H9 (cell line): ENCODE measurements at regions not wholly inside any gene's neighbourhood (a gene's known extent, or its start where the extent isn't known, plus 50 kb on each side); places are given as distances from the start of the nearest gene placed in this dataset.

Experiments used
- DNase-seq: peaks from one replicate; pipeline ENCODE4 v3.0.0-alpha.2; 2017
- H2AFZ ChIP-seq: one replicate; pipeline ENCODE4 v1.6.1; 2013; ENCODE audit warnings: mild to moderate bottlenecking, low read length, control low read depth, moderate library complexity
- H2AK5ac ChIP-seq: 2 replicates; pipeline ENCODE4 v1.6.1; 2013; ENCODE audit warnings: low read length, control low read depth, mixed read lengths; ENCODE audit not compliant: insufficient read length
- H2BK120ac ChIP-seq: one replicate; pipeline ENCODE4 v1.6.1; 2013; ENCODE audit warnings: low read depth, mild to moderate bottlenecking, low read length, control low read depth, inconsistent platforms; ENCODE audit not compliant: poor library complexity, severe bottlenecking
- H2BK12ac ChIP-seq: 2 replicates; pipeline ENCODE4 v1.6.1; 2013; ENCODE audit warnings: low read length, control low read depth, mixed read lengths, low read depth; ENCODE audit not compliant: insufficient read length
- H2BK15ac ChIP-seq: 2 replicates; pipeline ENCODE4 v1.6.1; 2013; ENCODE audit warnings: low read depth, low read length, control low read depth
- H2BK20ac ChIP-seq: one replicate; pipeline ENCODE4 v1.6.1; 2013; ENCODE audit warnings: low read depth, mild to moderate bottlenecking, low read length, control low read depth, inconsistent platforms; ENCODE audit not compliant: poor library complexity, severe bottlenecking
- H2BK5ac ChIP-seq: 2 replicates; pipeline ENCODE4 v1.6.1; 2013; ENCODE audit warnings: low read length, control low read depth, mixed read lengths; ENCODE audit not compliant: insufficient read length
- H3K14ac ChIP-seq: 2 replicates; pipeline ENCODE4 v1.6.1; 2013; ENCODE audit warnings: low read length, control low read depth; ENCODE audit not compliant: insufficient read depth
- H3K18ac ChIP-seq: 2 replicates; pipeline ENCODE4 v1.6.1; 2013; ENCODE audit warnings: low read depth, mild to moderate bottlenecking, mixed read lengths, low read length, control low read depth; ENCODE audit not compliant: insufficient read length
- H3K23ac ChIP-seq: 2 replicates; pipeline ENCODE4 v1.6.1; 2013; ENCODE audit warnings: low read length, control low read depth, mixed read lengths, low read depth; ENCODE audit not compliant: insufficient read length
- H3K23me2 ChIP-seq: 2 replicates; pipeline ENCODE4 v1.6.1; 2013; ENCODE audit warnings: low read depth, mild to moderate bottlenecking, mixed read lengths, low read length, control low read depth; ENCODE audit not compliant: insufficient read length, poor library complexity, severe bottlenecking
- H3K27ac ChIP-seq: 2 replicates; pipeline ENCODE4 v1.5.1; 2013; ENCODE audit warnings: low read length, control low read depth, mixed read lengths, low read depth; ENCODE audit not compliant: insufficient read length
- H3K27me3 ChIP-seq: 2 replicates; pipeline ENCODE4 v1.6.1; 2013; ENCODE audit warnings: low read length, control low read depth, inconsistent platforms; ENCODE audit not compliant: insufficient read depth
- H3K4ac ChIP-seq: 2 replicates; pipeline ENCODE4 v1.6.1; 2013; ENCODE audit warnings: low read depth, mild to moderate bottlenecking, control low read depth, inconsistent platforms, low read length, moderate library complexity
- H3K4me1 ChIP-seq: 2 replicates; pipeline ENCODE4 v1.6.1; 2013; ENCODE audit warnings: low read length, control low read depth, inconsistent platforms; ENCODE audit not compliant: insufficient read depth
- H3K4me2 ChIP-seq: 2 replicates; pipeline ENCODE4 v1.6.1; 2013; ENCODE audit warnings: low read length, control low read depth, mixed read lengths; ENCODE audit not compliant: insufficient read length, insufficient read depth
- H3K56ac ChIP-seq: 2 replicates; pipeline ENCODE4 v1.6.1; 2013; ENCODE audit warnings: low read depth, mild to moderate bottlenecking, mixed read lengths, low read length, control low read depth; ENCODE audit not compliant: insufficient read length
- H3K79me1 ChIP-seq: 2 replicates; pipeline ENCODE4 v1.6.1; 2013; ENCODE audit warnings: low read depth, mild to moderate bottlenecking, moderate library complexity, low read length, control low read depth, inconsistent platforms; ENCODE audit not compliant: insufficient read depth, poor library complexity, severe bottlenecking
- H3K79me2 ChIP-seq: 2 replicates; pipeline ENCODE4 v1.6.1; 2013; ENCODE audit warnings: low read length, control low read depth, inconsistent platforms; ENCODE audit not compliant: insufficient read depth
- H3K9ac ChIP-seq: 2 replicates; pipeline ENCODE4 v1.6.1; 2013; ENCODE audit warnings: low read length, control low read depth, mixed read lengths; ENCODE audit not compliant: insufficient read length; ENCODE audit errors: extremely low read depth
- H3K9me3 ChIP-seq: one replicate; pipeline ENCODE4 v1.6.1; 2013; ENCODE audit warnings: low read depth, low read length, inconsistent platforms; ENCODE audit not compliant: control insufficient read depth
- H3T11ph ChIP-seq: one replicate; pipeline ENCODE4 v1.6.1; 2013; ENCODE audit warnings: mild to moderate bottlenecking, low read length, control low read depth, inconsistent platforms
- H4K20me1 ChIP-seq: one replicate; pipeline ENCODE4 v1.6.1; 2013; ENCODE audit not compliant: control insufficient read depth, insufficient read length, insufficient read depth
- H4K5ac ChIP-seq: 2 replicates; pipeline ENCODE4 v1.6.1; 2013; ENCODE audit warnings: low read depth, mild to moderate bottlenecking, mixed read lengths, low read length, control low read depth; ENCODE audit not compliant: insufficient read length
- H4K8ac ChIP-seq: replicated peaks from 2 replicates; pipeline ENCODE4 v1.6.1; 2013; ENCODE audit warnings: low read length, control low read depth, mixed read lengths, low read depth; ENCODE audit not compliant: insufficient read length
- H4K91ac ChIP-seq: 2 replicates; pipeline ENCODE4 v1.6.1; 2013; ENCODE audit warnings: low read depth, mild to moderate bottlenecking, moderate library complexity, mixed read lengths, low read length, control low read depth; ENCODE audit not compliant: insufficient read length
- H3K27ac Mint-ChIP-seq, 3 experiments: 2 replicates in 2 of 3; 3 replicates in 1 of 3; pipeline ENCODE4 v1.8.0; 2020 to 2021; ENCODE audit warnings: mixed read lengths in 3 of 3, mild to moderate bottlenecking in 1 of 3, moderate library complexity in 1 of 3
- H3K27me3 Mint-ChIP-seq: 2 replicates; pipeline ENCODE4 v1.8.0; 2021; ENCODE audit warnings: low read depth, mild to moderate bottlenecking, moderate library complexity, mixed read lengths
- H3K36me3 Mint-ChIP-seq, 3 experiments: 2 replicates in 2 of 3; 3 replicates in 1 of 3; pipeline ENCODE4 v1.8.0; 2020 to 2021; ENCODE audit warnings: low read depth in 3 of 3, mixed read lengths in 3 of 3; ENCODE audit not compliant: insufficient read depth in 1 of 3
- H3K4me1 Mint-ChIP-seq, 2 experiments: 2 replicates each; pipeline ENCODE4 v1.8.0; 2020; ENCODE audit warnings: mixed read lengths in 2 of 2
- H3K4me3 Mint-ChIP-seq, 2 experiments: 2 replicates in 1 of 2; 3 replicates in 1 of 2; pipeline ENCODE4 v1.8.0; 2020 to 2021; ENCODE audit warnings: mild to moderate bottlenecking in 2 of 2, mixed read lengths in 2 of 2, moderate library complexity in 1 of 2
- H3K9me3 Mint-ChIP-seq, 2 experiments: 2 replicates in 1 of 2; 3 replicates in 1 of 2; pipeline ENCODE4 v1.8.0; 2020; ENCODE audit warnings: mild to moderate bottlenecking in 2 of 2, mixed read lengths in 2 of 2, moderate library complexity in 1 of 2
- WGBS: extraction: QIAGEN DNeasy Blood & Tissue Kit; methylation state at CpG from one replicate; pipeline ENCODE4 v1.1.7; 2013; ENCODE audit warnings: missing lambda C conversion rate, low lambda C conversion rate, mixed read lengths; ENCODE audit not compliant: insufficient read length; ENCODE audit errors: extremely low coverage; 5-methylcytosine and 5-hydroxymethylcytosine counted together
- TF ChIP-seq, protein P1 (sequence below): fragments of 200-600 bp; sonication (generic); conservative IDR thresholded peaks from 3 replicates; pipeline ENCODE4 v1.8.0; 2021; ENCODE audit warnings: antibody characterized with exemption, mild to moderate bottlenecking

DNA sequence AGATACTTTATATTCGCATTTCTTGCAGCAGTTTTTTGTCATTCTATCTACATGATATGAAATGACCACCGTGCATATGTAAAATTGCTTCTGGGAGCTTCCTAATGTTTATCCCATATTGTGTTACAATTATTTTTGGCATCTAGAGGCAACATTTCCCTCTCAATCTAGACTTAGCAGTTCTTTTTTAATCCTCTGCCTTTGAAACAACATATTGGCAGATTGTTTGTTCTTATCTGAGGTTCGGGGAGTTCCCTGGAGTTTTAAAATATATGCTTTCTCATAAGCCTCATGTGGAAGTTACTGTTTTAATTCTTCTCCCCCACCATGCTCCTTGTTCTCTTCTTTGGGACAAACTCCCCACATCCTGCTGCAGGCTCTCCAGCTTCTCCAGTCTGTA, 130.1 kb upstream of the SLC10A2 start:
- Histone ChIP-seq H3K4ac (no peak overlapping the region), H3K9me3 (no peaks in the 10 kb centered on the region), H3K23me2 (no peaks in the 10 kb centered on the region), H2AK5ac (no peak overlapping the region), H3K79me1 (no peaks in the 10 kb centered on the region), H2AFZ (no peak overlapping the region), H4K5ac (no peak overlapping the region), H3K4me1 (no peaks in the 10 kb centered on the region), H3K14ac (no peak overlapping the region), H4K8ac (no peak overlapping the region), H4K20me1 (no peaks in the 10 kb centered on the region), H3K18ac (no peak overlapping the region), H3K23ac (no peak overlapping the region), H3K4me2 (no peak overlapping the region), H3K9ac (no peak overlapping the region), H2BK20ac (no peak overlapping the region), H3K56ac (no peak overlapping the region), H3K27me3 (no peaks in the 10 kb centered on the region), H2BK120ac (no peak overlapping the region), H2BK5ac (no peak overlapping the region), H3K79me2 (no peaks in the 10 kb centered on the region), H4K91ac (no peak overlapping the region), H2BK15ac (no peak overlapping the region), H3K27ac (no peak overlapping the region), H2BK12ac (no peak overlapping the region), H3T11ph (no peak overlapping the region)
- no CpG with 5 or more reads among the region's 3 CpGs for WGBS
- Mint-ChIP-seq H3K27ac (no peak overlapping the region), H3K4me3 (no peak overlapping the region), H3K27me3 (no peaks in the 10 kb centered on the region), H3K36me3 (no peaks in the 10 kb centered on the region), H3K4me1 (no peaks in the 10 kb centered on the region), H3K9me3 (no peaks in the 10 kb centered on the region)
- DNase-seq = no peak
- TF ChIP-seq, protein P1, sequence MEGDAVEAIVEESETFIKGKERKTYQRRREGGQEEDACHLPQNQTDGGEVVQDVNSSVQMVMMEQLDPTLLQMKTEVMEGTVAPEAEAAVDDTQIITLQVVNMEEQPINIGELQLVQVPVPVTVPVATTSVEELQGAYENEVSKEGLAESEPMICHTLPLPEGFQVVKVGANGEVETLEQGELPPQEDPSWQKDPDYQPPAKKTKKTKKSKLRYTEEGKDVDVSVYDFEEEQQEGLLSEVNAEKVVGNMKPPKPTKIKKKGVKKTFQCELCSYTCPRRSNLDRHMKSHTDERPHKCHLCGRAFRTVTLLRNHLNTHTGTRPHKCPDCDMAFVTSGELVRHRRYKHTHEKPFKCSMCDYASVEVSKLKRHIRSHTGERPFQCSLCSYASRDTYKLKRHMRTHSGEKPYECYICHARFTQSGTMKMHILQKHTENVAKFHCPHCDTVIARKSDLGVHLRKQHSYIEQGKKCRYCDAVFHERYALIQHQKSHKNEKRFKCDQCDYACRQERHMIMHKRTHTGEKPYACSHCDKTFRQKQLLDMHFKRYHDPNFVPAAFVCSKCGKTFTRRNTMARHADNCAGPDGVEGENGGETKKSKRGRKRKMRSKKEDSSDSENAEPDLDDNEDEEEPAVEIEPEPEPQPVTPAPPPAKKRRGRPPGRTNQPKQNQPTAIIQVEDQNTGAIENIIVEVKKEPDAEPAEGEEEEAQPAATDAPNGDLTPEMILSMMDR = no peak
